ENCODE measurements at regions not wholly inside any gene's neighbourhood (a gene's known extent, or its start where the extent isn't known, plus 50 kb on each side); places are given as distances from the start of the nearest gene placed in this dataset.

DNA sequence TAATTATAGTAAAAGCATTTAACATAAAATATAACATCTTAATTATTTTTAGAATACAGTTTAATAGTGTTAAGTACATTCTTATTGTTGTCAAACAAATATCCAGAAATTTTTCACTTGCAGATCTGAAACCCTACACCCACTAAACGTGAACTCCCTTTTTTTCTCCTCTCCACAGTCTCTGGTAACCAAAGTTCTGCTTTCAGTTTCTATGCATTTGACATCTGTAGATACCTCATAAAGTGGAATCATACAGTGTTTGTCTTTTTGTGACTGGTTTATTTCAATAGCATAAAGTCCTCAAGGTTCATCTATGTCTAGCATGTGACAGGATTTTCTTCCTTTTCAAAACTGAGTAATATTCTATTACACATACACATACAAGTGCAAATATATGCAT is 286.3 kb downstream of the BTBD3 start:
- Histone ChIP-seq H3K36me3 (no peaks in the 10 kb centered on the region), H3K9me3 (no peaks in the 10 kb centered on the region), H3K27me3 (replicated peaks; ENCODE audit: insufficient read depth) (no peaks in the 10 kb centered on the region), H3K27ac (no peak overlapping the region), H3K4me1 (replicated peaks) (no peaks in the 10 kb centered on the region), H3K4me3 (no peak overlapping the region)
- DNase-seq (ENCODE audit: low spot score): no peak
- intact Hi-C loops (cut with DNase I): no loop called here
- WGBS: 95% methylated on average over 1 of the region's 1 CpG
- TF ChIP-seq, protein P1, sequence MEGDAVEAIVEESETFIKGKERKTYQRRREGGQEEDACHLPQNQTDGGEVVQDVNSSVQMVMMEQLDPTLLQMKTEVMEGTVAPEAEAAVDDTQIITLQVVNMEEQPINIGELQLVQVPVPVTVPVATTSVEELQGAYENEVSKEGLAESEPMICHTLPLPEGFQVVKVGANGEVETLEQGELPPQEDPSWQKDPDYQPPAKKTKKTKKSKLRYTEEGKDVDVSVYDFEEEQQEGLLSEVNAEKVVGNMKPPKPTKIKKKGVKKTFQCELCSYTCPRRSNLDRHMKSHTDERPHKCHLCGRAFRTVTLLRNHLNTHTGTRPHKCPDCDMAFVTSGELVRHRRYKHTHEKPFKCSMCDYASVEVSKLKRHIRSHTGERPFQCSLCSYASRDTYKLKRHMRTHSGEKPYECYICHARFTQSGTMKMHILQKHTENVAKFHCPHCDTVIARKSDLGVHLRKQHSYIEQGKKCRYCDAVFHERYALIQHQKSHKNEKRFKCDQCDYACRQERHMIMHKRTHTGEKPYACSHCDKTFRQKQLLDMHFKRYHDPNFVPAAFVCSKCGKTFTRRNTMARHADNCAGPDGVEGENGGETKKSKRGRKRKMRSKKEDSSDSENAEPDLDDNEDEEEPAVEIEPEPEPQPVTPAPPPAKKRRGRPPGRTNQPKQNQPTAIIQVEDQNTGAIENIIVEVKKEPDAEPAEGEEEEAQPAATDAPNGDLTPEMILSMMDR (IDR thresholded peaks at IDR 0.05): no peak
- TF ChIP-seq POLR2AphosphoS5 (IDR thresholded peaks at IDR 0.05) (no peak), POLR2A (IDR thresholded peaks at IDR 0.05) (no peak)

DNA sequence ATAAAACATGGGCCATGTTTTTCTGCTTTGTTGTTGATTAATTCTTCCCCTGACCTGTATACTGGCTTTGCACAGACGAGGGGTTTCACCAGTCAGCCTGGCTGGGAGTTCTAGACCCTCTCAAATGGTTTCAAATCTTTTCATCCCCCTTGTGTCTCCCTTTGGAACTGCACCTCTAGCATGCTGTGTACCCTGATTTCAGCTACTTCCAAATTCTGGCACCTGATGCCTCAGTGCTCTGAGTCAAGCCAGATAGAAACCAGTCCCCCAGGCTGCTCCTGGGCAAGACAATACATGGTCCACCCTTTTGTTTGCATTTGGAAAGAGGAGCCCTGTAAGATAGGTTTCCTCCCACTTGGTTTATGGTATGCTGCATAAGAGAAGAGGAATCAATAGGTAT is 290.2 kb downstream of the BTBD3 start:
- H3K9me3 ChIP-seq: no peaks in the 10 kb centered on the region
- no peak for DNase-seq (ENCODE audit: low spot score)
- H3K27me3 ChIP-seq (replicated peaks; ENCODE audit: insufficient read depth): no peaks in the 10 kb centered on the region
- intact Hi-C loops (cut with DNase I): no loop called here
- H3K4me3 ChIP-seq: no peak overlapping the region
- TF ChIP-seq POLR2AphosphoS5 (IDR thresholded peaks at IDR 0.05) (no peak), POLR2A (IDR thresholded peaks at IDR 0.05) (no peak)
- TF ChIP-seq, protein P1 (IDR thresholded peaks at IDR 0.05): peak in 3 of 4 experiments; percentile 18 to 39 (median 25)
- 68% methylated on average over 1 of the region's 1 CpG for WGBS
- H3K27ac ChIP-seq: no peak overlapping the region
- no peaks in the 10 kb centered on the region for H3K4me1 ChIP-seq (replicated peaks)
- H3K36me3 ChIP-seq: no peaks in the 10 kb centered on the region

DNA sequence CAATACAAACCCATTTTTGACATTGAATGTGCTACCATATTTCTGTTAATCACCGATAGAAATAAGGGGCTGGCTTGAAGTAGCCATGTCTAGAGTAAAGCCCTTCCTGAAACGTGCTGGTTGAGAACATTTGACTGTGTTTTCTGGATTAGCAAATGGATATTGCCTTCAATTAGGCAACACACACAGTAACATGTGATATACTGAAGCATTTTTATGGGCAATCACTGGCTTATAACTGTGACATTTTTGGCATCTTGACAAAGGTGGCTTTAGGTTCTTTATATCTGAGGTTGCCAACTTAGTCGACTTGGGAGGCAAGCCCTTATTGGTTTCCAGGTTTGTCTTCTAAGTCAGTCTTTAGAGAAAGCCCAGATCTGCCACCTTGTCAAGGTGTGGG is 292.9 kb downstream of the BTBD3 start:
- TF ChIP-seq POLR2A (IDR thresholded peaks at IDR 0.05) (no peak), POLR2AphosphoS5 (IDR thresholded peaks at IDR 0.05) (no peak)
- TF ChIP-seq, protein P1 (IDR thresholded peaks at IDR 0.05): no peak
- WGBS: 60% methylated on average over 3 of the region's 3 CpGs
- intact Hi-C loops (cut with DNase I): no loop called here
- DNase-seq (ENCODE audit: low spot score): no peak
- H3K9me3 ChIP-seq: no peaks in the 10 kb centered on the region
- no peaks in the 10 kb centered on the region for H3K36me3 ChIP-seq
- H3K4me3 ChIP-seq: no peak overlapping the region
- H3K4me1 ChIP-seq (replicated peaks): no peaks in the 10 kb centered on the region
- H3K27ac ChIP-seq: no peak overlapping the region
- H3K27me3 ChIP-seq (replicated peaks; ENCODE audit: insufficient read depth): no peaks in the 10 kb centered on the region

DNA sequence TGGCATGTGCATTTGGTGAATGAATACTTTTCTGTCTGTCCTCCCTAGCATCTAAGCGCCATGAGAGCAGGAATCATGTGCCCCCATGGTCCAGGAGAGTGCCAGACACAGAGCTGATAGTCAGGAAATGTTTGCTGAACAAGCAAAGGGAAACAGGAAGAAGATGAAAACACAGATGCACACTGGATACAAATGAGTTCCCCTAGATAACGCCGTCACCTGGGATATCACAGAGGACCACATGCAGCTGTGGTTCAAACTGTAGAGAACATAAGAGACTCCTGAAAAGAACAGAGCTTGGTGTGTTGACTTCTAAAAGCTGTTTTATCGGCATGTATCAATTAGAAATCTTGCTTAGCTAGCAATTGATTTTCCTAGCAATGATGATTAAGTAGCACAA is 293.7 kb downstream of the BTBD3 start:
- H3K27me3 ChIP-seq (replicated peaks; ENCODE audit: insufficient read depth): no peaks in the 10 kb centered on the region
- H3K36me3 ChIP-seq: no peaks in the 10 kb centered on the region
- no peak overlapping the region for H3K4me3 ChIP-seq
- no peak for TF ChIP-seq POLR2A (IDR thresholded peaks at IDR 0.05)
- TF ChIP-seq POLR2AphosphoS5 (IDR thresholded peaks at IDR 0.05): no peak
- TF ChIP-seq, protein P1 (IDR thresholded peaks at IDR 0.05): no peak
- no peak overlapping the region for H3K27ac ChIP-seq
- no peak for DNase-seq (ENCODE audit: low spot score)
- no peaks in the 10 kb centered on the region for H3K4me1 ChIP-seq (replicated peaks)
- intact Hi-C loops (cut with DNase I): no loop called here
- H3K9me3 ChIP-seq: no peaks in the 10 kb centered on the region
- 78% methylated on average over 4 of the region's 4 CpGs for WGBS

DNA sequence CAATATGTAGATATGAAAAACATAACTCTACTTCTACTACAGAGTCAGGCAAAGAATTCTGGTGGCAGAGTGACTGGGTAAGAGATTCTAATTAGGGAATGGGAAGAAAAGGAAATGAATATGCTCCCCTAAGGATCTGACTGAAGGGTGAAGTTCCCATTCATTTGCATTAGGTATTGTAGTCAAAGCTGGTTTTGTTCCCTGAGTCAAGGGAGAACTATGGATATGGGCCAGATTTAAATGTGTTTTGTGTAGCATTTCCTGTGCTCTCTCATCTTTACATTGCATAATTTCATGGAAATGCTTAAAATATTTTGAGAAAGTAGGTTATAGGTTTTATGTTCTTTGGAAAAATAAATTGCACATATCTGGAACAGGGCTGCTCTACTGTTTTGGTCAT is 299.7 kb downstream of the BTBD3 start:
- intact Hi-C loops (cut with DNase I): no loop called here
- DNase-seq (ENCODE audit: low spot score): no peak
- H3K9me3 ChIP-seq: no peaks in the 10 kb centered on the region
- H3K4me3 ChIP-seq: no peak overlapping the region
- H3K27ac ChIP-seq: no peak overlapping the region
- no peaks in the 10 kb centered on the region for H3K36me3 ChIP-seq
- no peaks in the 10 kb centered on the region for H3K27me3 ChIP-seq (replicated peaks; ENCODE audit: insufficient read depth)
- H3K4me1 ChIP-seq (replicated peaks): no peaks in the 10 kb centered on the region
- TF ChIP-seq POLR2A (IDR thresholded peaks at IDR 0.05) (no peak), POLR2AphosphoS5 (IDR thresholded peaks at IDR 0.05) (no peak)
- TF ChIP-seq, protein P1 (IDR thresholded peaks at IDR 0.05): no peak
